ENCODE measurements at regions not wholly inside any gene's neighbourhood (a gene's known extent, or its start where the extent isn't known, plus 50 kb on each side); places are given as distances from the start of the nearest gene placed in this dataset.

GRCh38 chr5:171579976-171580411, 160.5 kb downstream of the FGF18 start:
- no peak for DNase-seq (ENCODE audit: low read depth)

GRCh38 chr5:171580502-171581265, 161.2 kb downstream of the FGF18 start:
- DNase-seq (ENCODE audit: low read depth), result peak; percentile 69

- DNase-seq (ENCODE audit: low read depth), result no peak
These were observed 162.3 kb downstream of the FGF18 start for GRCh38 chr5:171581781-171582180.

GRCh38 chr5:171582849-171583248, 163.4 kb downstream of the FGF18 start:
- DNase-seq (ENCODE audit: low read depth), result no peak

GRCh38 chr5:171585981-171586380, 166.5 kb downstream of the FGF18 start:
- DNase-seq (ENCODE audit: low read depth), result no peak

GRCh38 chr5:171586436-171586835, 167.0 kb downstream of the FGF18 start:
- DNase-seq (ENCODE audit: low read depth), result no peak

GRCh38 chr5:171588046-171588445, 168.6 kb downstream of the FGF18 start:
- no peak for DNase-seq (ENCODE audit: low read depth)

GRCh38 chr5:171588790-171589189, 169.3 kb downstream of the FGF18 start:
- DNase-seq (ENCODE audit: low read depth), result no peak

- DNase-seq (ENCODE audit: low read depth), result no peak
These were observed 170.0 kb downstream of the FGF18 start for GRCh38 chr5:171589461-171589860.

GRCh38 chr5:171592076-171592475, 172.6 kb downstream of the FGF18 start:
- no peak for DNase-seq (ENCODE audit: low read depth)

GRCh38 chr5:171592736-171593135, 173.3 kb downstream of the FGF18 start:
- no peak for DNase-seq (ENCODE audit: low read depth)

- no peak for DNase-seq (ENCODE audit: low read depth)
These were observed 174.0 kb downstream of the FGF18 start for GRCh38 chr5:171593401-171593800.

- no peak for DNase-seq (ENCODE audit: low read depth)
These were observed 174.5 kb downstream of the FGF18 start for GRCh38 chr5:171593976-171594375.

GRCh38 chr5:171595401-171595800, 176.0 kb downstream of the FGF18 start:
- no peak for DNase-seq (ENCODE audit: low read depth)

- peak; percentile 80 for DNase-seq (ENCODE audit: low read depth)
These were observed 176.4 kb downstream of the FGF18 start for GRCh38 chr5:171595801-171596231.

GRCh38 chr5:171596391-171596878, 177.0 kb downstream of the FGF18 start:
- peak; percentile 81 for DNase-seq (ENCODE audit: low read depth)

- no peak for DNase-seq (ENCODE audit: low read depth)
These were observed 178.6 kb downstream of the FGF18 start for GRCh38 chr5:171597946-171598640.

GRCh38 chr5:171598641-171599152, 179.2 kb downstream of the FGF18 start:
- DNase-seq (ENCODE audit: low read depth), result no peak

GRCh38 chr5:171599411-171599810, 180.0 kb downstream of the FGF18 start:
- DNase-seq (ENCODE audit: low read depth), result no peak

- DNase-seq (ENCODE audit: low read depth), result no peak
These were observed 180.6 kb downstream of the FGF18 start for GRCh38 chr5:171599957-171600612.

- peak; percentile 34 for DNase-seq (ENCODE audit: low read depth)
These were observed 181.4 kb downstream of the FGF18 start for GRCh38 chr5:171600741-171601265.

- no peak for DNase-seq (ENCODE audit: low read depth)
These were observed 181.9 kb downstream of the FGF18 start for GRCh38 chr5:171601266-171601881.

Data from iris pigment epithelial cell (primary cell).